CMK (cell line): ENCODE measurements at regions not wholly inside any gene's neighbourhood (a gene's known extent, or its start where the extent isn't known, plus 50 kb on each side); places are given as distances from the start of the nearest gene placed in this dataset.
A peak's percentile ranks its signal among the peaks of the same experiment; 100 is the strongest.
"Not testable (repeated sequence)": the region's sequence is repeated elsewhere in the genome, so short reads cannot be mapped to it uniquely, and the experiment has no call there.

ENCODE experiments used
- DNase-seq: peaks from one replicate; pipeline ENCODE4 v3.0.0-alpha.2; 2010; ENCODE audit warnings: low read depth

DNA sequence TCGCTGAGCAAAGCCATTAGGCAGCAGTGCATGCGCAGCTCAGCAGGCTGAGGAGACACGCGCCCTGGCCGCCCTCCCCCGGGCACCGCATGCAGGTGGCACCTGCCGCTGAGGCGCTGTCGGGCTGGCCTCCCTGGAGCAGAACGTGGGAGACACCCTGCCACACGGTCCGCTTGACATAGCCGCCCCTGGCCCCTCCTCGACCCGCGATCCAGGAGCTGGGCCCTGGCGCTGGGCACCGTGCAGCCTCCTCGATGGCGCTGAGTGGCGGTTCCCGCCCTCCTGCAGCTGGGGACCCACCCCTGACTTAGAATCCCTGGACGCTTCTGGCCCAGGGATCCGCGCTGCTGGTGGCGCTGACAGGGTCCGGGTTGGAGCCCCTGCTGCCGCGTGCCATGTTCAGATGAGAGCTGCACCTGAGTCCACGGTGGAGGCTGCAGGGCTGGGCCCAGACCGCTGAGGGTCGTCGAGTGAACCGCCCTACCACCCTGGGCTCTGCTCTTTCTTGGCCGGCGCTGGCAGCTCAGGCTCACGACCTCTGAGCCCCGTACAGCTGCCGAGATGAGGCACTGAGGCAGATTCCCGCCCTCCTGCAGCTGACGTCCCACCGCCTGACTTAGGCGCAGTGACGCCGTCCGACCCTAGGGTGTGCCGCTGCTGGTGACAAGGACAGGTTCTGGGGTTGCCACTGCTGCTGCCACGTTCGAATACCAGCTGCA, 116.8 kb downstream of the OR13A1 start:
- DNase-seq: no peak

DNA sequence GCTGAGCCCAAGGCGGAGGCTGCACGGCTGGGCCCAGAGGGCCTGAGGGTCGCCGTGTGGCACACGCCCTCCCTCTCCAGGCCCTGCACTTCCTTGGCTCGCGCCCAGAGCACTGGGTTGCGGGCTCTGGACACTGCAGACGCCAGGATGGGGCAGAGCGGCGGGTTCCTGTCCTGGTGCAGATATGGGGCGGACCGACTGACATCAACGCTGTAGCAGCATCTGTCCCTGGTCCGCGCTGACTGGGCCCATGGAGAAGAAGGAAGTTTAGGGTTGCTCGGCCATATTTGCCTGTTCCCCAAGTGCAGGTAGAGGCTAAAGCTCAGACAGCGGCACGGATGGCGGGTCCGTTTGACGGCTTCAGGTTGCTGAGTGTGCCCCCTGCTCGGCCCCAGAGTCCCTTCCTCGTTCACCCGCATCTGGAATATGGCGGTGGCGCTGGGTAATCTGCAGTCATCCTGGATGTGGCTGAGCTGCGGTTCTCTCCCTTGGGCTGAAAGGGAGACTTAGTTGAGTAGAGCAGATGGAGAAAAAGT, 116.1 kb downstream of the OR13A1 start:
- no peak for DNase-seq

DNA sequence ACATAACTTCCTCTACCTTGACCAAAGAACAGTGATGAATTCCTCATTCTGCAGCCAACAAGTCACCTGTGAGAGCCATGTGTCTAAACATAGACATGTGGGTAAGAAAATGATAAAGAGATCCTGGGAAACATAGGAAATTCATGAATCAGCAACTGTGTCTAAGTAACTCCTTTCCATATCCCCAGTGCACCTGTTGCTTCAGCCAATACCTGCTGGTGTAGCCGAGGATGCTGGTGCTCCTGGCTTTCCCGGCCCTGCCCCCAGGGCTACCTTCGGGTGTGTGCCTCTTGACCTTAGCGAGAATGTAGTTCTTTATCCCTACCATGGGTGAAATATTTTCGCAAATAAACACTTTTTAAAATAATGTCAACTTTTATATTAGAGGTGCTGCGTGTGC, 114.1 kb downstream of the OR13A1 start:
- DNase-seq: no peak

DNA sequence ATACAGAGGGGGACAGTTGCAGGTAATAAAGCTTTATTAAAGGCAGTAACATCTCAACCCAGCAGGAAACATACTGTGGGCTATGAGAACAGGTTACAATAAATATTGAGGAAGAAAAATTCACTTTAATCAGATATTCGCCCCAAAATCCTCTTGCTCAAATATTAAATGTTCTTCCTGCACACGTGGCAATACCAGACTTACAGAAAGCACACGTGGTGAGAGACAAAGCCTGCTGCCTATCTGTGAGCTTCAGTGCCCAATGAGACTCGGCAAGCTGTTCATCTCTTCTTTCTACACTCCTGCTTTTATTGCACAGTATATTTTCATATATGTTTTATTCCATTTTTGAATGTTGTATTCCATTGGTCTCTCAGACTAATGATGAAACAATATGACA, 113.2 kb downstream of the OR13A1 start:
- DNase-seq: no peak

DNA sequence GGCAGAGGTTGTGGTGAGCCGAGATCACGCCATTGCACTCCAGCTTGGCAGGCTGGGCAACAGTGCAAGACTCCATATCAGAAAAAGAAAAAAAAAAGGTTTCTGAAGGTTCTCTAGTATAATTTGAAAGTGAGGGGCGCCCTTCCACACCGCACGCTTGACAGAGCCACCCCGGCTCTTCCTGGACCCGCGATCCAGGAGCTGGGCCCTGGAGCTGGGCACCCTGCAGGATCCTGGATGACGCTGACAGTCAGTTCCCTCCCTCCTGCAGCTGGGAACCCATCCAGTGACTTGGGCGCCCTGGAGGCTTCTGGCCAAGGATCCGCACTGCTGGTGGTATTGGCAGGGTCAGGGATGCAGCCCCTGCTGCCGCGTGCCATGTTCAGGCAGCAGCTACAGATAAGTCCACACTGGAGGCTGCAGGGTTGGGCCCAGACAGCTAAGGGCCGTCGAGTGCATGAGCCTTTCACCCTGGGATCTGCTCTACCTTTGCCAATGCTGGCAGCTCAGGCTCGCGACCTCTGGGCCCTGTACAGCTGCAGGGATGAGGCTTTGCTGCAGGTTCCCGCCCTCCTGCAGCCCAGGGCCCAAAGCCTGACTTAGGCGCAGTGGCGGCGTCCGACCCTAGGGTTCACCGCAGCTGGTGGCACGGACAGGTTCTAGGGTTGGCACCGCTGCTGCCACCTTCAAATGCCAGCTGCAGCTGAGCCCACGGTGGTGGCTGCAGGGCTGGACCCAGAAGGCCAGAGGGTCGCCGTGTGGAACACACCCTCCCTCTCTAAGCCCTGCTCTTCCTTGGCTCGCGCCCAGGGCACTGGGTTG, 110.2 kb downstream of the OR13A1 start:
- no peak for DNase-seq

DNA sequence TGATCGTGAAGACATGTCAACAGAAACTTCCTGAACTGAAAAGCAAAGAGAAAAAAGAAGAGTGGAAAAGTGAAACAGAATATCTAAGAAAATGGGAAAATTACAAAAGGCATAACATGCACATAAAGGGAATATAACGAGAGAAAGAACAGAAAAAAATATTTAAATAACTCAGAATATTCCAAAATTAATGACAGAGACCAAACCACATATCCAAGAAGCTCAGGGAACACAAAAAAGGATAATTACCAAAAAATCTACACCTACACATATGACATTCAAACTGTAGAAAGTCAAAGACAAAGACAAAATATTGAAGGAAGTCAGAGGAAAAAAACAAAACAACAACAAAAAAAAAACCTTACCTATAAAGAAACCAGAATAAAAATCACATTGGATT, 105.5 kb downstream of the OR13A1 start:
- DNase-seq: no peak

DNA sequence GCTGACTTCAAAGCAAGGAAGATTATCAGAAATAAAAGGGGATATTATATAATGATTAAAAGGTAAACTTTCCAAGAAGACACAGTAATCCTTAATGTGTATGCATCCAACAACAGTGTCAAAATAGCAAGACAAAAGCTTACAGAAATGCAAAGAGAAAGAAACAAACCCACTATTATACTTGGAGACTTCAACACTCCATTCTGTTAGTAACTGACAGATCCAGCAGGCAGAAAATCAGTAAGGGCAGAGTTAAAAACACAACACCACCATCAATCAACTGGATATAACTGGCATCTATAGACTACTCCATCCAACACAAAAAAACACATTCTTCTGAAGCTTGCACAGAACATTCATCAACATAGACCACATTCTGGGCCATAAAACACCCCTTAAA, 103.8 kb downstream of the OR13A1 start:
- DNase-seq: no peak

DNA sequence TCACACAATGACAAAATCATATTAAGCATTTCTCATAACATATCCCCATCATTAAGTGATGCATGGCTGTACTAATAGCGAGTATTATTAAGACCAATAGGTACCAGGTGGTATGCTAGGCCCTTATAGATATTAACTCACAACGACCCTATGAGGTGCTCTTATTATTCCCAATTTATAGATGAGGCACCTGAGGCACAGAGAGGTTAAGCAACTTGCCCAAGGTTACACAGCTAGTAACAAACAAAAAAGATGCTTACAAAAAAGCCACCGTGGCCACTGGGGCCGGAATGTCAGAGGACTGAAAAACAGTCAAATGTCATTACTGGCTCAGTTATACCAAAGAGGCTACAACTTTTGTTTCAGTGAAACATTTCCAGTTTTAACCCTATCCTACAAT, 96.0 kb downstream of the OR13A1 start:
- DNase-seq: no peak

DNA sequence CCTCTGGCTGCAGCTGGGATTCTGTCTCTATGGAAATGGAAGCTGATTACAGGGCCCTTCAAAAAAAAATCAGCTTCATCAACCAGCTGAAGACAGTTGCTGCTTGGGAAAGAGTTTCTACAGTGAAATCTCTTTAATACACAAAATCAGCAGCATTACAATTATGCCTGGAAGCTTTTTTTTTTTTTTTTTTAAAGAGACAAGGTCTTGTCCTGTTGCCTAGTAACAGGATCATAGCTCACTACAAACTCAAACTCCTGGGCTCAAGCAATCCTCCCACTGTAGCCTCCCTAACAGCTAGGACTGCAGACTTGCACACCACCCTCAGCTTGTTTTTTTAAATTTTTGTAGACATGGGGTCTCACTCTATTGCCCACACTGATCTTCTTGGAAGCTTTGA, 94.5 kb downstream of the OR13A1 start:
- DNase-seq: no peak

DNA sequence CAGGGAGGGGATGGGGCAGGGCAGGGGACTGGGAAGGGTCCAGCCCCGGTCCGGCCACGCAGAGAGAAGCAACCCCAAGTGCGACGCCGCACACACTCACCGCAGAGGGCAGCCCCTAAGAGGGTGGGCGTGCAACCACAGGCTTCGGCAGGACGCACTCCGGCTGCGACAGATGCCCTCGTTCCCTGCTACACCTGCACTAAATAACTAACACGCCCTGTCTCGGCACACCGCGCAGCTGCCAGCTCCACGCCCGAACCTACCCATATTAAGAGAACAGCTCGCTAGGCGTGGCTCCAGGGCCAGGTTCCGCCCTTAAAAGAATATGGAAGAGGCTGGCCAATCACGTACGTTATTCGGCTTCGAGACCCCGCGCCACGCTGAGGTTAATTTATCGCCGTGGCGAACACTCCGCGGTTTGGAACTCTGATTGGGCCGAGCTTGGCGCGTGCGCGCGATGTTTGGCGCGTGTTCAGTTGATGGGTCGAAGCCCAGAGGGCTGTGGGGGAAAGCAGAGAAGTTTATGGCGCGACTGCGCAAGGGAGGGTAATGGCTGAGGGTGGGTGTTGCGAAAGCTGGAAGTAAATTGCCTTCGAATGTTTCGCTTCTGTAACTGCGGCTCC, 91.1 kb downstream of the OR13A1 start:
- no peak for DNase-seq

DNA sequence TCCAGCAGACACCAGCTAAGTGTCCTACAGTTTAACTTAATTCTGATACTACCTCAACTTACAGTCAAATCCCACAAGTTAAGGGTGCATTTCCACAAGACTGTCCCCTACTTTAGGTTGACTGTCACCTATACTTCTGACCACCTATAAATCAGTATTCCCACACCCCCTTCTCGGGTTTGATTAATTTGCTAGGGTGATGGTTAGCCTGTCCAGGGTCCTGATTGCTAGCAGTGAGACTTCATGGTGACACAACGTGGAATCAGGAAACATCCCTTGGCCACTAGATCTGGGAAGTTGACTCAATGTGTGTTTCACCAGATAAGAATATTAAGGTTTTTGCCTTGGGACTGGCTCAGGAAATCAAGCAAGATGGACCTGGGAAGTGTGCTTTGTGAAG, 88.4 kb downstream of the OR13A1 start:
- no peak for DNase-seq

DNA sequence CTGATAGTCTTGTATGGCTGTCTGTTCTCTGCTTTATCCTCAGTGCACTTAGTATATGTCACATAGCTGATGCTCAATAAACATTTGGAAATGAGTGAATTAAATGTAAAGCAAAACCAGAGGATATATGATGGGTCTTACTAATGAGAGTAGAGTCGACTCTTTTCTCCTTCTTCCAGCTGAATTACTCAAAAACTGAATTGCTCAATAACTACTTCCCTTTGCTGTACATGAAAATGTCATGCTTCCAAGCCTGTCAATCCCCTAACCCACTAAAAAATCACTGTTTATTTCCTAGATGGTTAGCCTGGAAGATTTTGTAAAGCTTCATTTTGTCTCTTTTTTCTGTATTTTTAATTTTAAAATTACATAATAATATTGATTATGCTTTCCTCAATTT, 88.0 kb downstream of the OR13A1 start:
- DNase-seq: no peak

DNA sequence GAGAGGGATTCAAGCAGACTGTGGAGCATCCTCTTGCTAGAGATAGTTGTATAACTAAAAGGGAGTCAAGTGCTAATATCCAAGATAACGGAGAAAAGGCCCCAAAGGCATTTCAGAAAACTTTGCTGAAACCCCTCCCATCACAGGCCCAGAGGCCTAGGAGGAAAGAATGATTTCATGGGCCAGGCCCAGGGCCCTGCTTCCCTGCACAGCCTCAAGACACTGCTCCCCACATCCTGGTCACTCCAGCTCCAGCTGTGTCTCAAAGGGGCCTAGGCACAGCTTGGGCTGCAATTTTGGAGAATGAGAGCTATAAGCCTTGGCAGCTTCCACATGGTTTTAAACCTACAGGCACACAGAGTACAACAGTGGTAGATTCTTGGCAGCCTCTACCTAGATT, 85.6 kb downstream of the OR13A1 start:
- no peak for DNase-seq

DNA sequence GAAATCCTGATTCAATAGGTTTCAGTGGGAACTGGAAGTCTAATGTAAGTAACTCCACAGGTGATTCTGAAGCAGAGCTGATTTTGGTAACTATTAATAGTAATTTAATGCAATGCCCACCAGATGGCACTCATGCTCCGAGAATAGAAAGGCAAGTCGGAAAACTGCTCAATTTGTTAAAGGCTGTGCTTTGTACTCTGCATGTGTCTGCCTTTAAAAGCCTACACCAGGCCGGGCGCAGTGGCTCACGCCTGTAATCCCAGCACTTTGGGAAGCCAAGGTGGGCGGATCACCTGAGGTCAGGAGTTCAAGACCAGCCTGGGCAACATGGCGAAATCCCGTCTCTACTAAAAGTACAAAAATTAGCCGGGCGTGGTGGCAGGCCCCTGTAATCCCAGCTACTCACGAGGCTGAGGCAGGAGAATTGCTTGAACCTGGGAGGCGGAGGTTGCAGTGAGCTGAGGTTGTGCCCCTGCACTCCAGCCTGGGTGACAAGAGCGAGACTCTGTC, 80.1 kb downstream of the OR13A1 start:
- peak; percentile 41 for DNase-seq

DNA sequence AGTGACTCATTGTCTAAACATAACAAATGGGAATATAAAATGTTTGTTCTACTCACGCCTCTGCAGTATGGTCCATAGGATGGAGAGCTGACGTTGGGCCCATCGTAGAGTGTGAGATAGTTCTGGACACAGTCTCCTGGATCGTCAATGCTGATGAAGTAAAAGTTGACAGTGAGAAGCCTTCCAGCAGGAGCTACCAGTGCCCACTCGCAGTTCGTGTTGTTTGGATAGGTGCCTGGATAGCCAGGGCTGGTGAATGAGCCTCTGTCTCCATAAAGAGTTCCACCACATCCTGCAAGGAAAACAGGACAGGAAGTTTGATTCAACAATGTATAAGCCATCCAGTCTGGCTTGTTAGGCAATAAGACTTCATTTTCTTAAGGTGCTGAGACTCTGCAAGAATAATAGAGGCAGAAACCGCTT, 79.6 kb downstream of the OR13A1 start:
- no peak for DNase-seq

DNA sequence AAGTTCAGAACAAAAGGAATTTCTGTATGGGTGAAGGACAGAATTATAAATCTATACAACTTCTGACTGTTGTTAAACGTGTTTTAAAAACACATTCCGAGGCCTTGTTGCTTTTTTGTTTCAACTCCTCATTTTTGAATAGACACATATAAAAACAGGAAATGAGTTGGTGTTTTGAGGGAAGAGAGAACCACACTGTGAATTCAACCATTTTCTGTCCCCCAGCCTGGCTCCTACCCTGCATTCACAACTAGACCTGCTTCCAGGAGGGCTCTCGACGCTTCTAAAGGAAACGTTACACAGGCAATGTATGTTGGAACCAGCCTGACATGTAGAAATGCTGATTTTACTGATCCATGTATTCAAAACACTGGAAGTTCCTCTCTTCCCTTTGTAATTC, 76.5 kb downstream of the OR13A1 start:
- no peak for DNase-seq

DNA sequence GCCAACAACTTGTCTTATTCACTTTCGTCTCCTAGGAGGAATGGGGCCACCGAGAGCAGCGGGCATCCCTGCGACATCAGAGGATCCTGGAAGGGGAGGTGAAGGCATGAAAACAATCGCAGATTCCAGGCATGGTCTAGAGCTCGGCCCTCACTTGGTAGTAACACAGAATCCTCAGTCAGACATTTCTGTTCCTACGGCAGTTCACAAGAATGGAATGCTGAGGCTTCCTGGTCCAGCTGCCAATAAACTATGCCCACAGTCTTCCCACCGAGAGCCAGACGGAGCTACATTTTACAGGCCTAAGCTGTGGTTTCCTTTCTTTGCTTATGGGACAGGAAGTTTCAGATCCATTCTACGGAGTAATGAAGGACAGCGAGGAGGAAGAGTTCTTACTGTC, 75.8 kb downstream of the OR13A1 start:
- DNase-seq: no peak

DNA sequence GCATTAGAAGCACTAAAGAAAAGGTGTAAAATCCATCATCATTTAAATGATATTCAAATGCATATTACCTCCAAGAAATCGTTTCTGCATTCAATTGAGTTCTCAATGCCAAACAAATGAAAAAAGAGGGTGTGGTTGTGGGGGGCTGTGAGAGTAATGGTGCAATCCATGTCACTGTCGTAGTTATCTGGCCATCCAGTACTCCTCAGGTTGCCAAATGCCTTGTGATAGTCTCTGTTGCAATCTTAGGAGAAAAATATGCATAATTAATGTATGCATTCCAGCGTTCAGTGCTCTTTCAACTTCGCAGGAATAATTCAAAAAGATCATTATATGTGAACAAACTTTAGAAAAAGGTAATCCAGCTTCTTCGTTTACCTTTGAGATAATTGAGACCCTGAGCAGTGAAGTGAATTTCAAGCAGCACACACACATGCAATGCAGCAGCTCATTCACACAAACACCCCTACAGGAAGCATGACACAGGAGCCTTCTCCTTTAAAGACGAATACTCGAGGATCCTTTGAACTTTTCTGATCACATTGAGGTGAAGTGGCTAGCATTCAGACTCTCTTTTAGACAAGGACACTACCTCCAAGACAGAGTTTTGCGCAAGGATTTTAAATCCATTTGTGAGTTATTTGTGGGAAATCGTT, 73.4 kb downstream of the OR13A1 start:
- no peak for DNase-seq

DNA sequence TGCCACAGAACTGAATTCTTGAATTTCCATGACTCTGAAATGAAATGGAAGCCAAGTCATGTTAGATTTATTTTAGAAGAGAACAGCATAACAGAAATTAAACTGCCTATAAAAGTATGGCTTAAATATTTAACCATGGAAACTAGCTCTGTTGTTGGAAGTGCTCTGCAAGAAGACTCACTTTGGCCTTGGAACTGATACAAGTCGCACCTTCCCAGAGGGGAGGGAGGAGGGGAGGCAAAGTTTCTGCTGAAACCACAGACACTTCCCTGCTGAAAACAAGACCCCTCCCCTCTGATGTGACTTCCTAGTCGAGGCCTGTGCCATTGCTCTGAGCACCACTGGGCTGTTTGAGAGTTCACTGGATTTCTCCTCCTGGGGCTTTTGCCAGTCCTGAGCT, 72.1 kb downstream of the OR13A1 start:
- DNase-seq: no peak

DNA sequence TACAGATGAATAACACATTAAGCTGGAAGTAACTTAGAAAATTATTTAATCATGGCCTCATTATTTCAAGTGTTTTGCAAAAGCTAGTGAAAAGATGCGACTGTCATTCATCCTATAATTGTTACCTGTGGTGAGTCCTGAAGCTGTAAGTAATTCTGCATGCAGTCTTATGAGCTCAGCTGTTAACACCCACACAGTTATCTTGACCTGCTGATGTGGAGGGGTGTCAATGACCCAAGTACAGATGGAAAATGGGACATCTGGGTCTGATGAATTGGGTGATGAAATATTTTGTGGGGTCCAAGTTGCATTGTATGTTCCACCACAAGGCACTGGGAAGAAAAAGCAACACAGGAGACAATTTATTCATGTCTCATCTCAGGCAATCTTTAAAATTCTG, 68.9 kb downstream of the OR13A1 start:
- DNase-seq: no peak

DNA sequence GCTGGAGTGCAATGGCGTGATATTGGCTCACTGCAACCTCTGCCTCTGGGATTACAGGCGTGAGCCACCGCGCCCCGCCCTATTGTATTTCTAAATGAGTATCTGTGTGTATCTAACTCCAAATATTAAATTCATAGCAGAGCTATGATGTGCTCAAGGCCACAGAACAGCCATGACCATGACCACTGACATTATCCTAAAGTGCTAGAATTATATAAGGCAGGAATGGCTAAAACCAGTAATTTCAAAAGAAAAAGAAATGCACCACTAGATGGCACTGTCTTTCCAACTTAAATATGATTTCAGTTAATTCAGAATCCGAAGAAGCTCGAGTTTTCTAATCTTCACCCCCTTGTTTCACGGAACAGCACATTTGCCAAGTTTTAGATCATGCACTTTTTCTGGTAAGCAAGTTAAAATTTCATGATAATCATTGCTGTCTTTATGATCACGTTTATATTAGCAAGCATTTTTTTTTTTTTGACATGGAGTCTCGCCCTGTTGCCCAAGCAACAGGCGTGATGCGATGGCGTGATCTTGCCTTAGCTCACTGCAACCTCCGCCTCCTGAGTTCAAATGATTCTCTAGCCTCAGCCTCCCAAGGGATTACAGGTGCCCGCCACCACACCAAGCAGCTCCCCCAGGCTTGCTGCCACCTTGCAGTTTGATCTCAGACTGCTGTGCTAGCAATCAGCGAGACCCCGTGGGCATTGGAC, 65.3 kb downstream of the OR13A1 start:
- peak; percentile 11 for DNase-seq

DNA sequence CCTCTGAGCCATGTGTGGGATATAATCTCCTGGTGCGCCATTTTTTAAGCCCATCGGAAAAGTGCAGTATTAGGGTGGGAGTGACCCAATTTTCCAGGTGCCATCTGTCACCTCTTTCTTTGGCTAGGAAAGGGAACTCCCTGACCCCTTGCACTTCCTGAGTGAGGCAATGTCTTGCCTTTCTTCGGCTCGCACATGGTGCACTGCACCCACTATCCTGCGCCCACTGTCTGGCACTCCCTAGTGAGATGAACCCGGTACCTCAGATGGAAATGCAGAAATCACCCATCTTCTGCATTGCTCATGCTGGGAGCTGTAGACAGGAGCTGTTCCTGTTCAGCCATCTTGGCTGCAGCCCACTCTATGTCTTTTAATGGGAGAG, 64.7 kb downstream of the OR13A1 start:
- not testable (repeated sequence) for DNase-seq
